HCT116 (cell line): ENCODE measurements at regions not wholly inside any gene's neighbourhood (a gene's known extent, or its start where the extent isn't known, plus 50 kb on each side); places are given as distances from the start of the nearest gene placed in this dataset.
A peak's percentile ranks its signal among the peaks of the same experiment; 100 is the strongest.
"Not testable (repeated sequence)": the region's sequence is repeated elsewhere in the genome, so short reads cannot be mapped to it uniquely, and the experiment has no call there.

ENCODE experiments used
- ATAC-seq: fragments of 200-7000 bp; cut with Tn5 transposase; 2 replicates; pipeline ENCODE4 v1.9.1; 2020; ENCODE audit warnings: mild to moderate bottlenecking, moderate library complexity
- BruUV-seq: library from RNA; stranded (reverse); fragments of 400-500 nt; replicated peaks from 2 replicates; lab custom pipeline; 2021; lab: Mats Ljungman, UMichigan
- CTCF ChIA-PET: fragments of 300-600 bp; sonication (Branson Sonifier 250); formaldehyde crosslinking; loops from one replicate; lab custom pipeline; 2021; ENCODE audit warnings: antibody characterized with exemption; lab: Charles Lee
- POLR2A ChIA-PET: fragments of 300-600, 350-600 bp; sonication (Branson Sonifier 250); formaldehyde crosslinking; loops from one replicate; lab custom pipeline; 2021; ENCODE audit warnings: antibody characterized with exemption; lab: Charles Lee
- RAD21 ChIA-PET, 2 experiments: fragments of 300-600 bp; sonication (Branson Sonifier 250); formaldehyde crosslinking; loops; one replicate each; lab custom pipeline; 2023; ENCODE audit warnings: low total read pairs in 2 of 2; ENCODE audit not compliant: uncharacterized antibody in 2 of 2, unreplicated experiment in 2 of 2, low non-redundant PET in 1 of 2; lab: Charles Lee
- DNase-seq: peaks from one replicate; pipeline ENCODE4 v3.0.0-alpha.2; 2010; ENCODE audit warnings: low read depth, low spot score
- H2AFZ ChIP-seq: fragments of 200-600 bp; shearing (Covaris generic), sonication (generic); 2 replicates; pipeline ENCODE4 v1.6.1; 2017; ENCODE audit warnings: low read depth, mixed run types, mixed read lengths, antibody characterized with exemption, low read length; ENCODE audit not compliant: poor library complexity, severe bottlenecking
- H3K27ac ChIP-seq: 2 replicates; pipeline ENCODE4 v1.5.1; 2012; ENCODE audit warnings: low read depth, low read length
- H3K27me3 ChIP-seq: fragments of 200-600 bp; sonication (generic); 2 replicates; pipeline ENCODE4 v1.6.1; 2016; ENCODE audit warnings: mixed run types, low read length, mixed read lengths; ENCODE audit not compliant: insufficient read depth
- H3K36me3 ChIP-seq, 2 experiments: fragments of 200-500 bp in 1 of 2; fragments of 200-600 bp in 1 of 2; sonication (Bioruptor generic) in 1 of 2; sonication (generic) in 1 of 2; 2 replicates each; pipeline versions ENCODE4 v1.5.1 to v1.6.1; 2014 to 2016; ENCODE audit warnings: low read length in 2 of 2, inconsistent platforms in 1 of 2, mixed read lengths in 1 of 2, mixed run types in 1 of 2; ENCODE audit not compliant: insufficient read depth in 2 of 2, control insufficient read depth in 1 of 2
- H3K4me1 ChIP-seq, 2 experiments: fragments of 200-600 bp in 1 of 2; sonication (generic) in 1 of 2; 2 replicates each; pipeline versions ENCODE4 v1.5.1 to v1.6.1; 2012 to 2017; ENCODE audit warnings: low read length in 2 of 2, inconsistent platforms in 1 of 2, mild to moderate bottlenecking in 1 of 2, mixed read lengths in 1 of 2, mixed run types in 1 of 2, moderate library complexity in 1 of 2; ENCODE audit not compliant: insufficient read depth in 2 of 2, control insufficient read depth in 1 of 2
- H3K4me2 ChIP-seq: fragments of 200-600 bp; sonication (generic); 2 replicates; pipeline ENCODE4 v1.6.1; 2017; ENCODE audit warnings: mixed run types, low read length, mixed read lengths
- H3K4me3 ChIP-seq, 2 experiments: fragments of 200-600 bp in 1 of 2; sonication (generic) in 1 of 2; replicated peaks in 1 of 2; 2 replicates each; pipeline ENCODE4 v1.5.1; 2011 to 2016; ENCODE audit warnings: low read length in 2 of 2, control low read depth in 1 of 2, low read depth in 1 of 2, mild to moderate bottlenecking in 1 of 2, mixed read lengths in 1 of 2, mixed run types in 1 of 2
- H3K79me2 ChIP-seq: fragments of 200-600 bp; sonication (generic); 2 replicates; pipeline ENCODE4 v1.6.1; 2017; ENCODE audit warnings: mild to moderate bottlenecking, mixed run types, low read length, moderate library complexity, mixed read lengths; ENCODE audit not compliant: insufficient read depth
- H3K9ac ChIP-seq: fragments of 200-600 bp; sonication (generic); 2 replicates; pipeline ENCODE4 v1.6.1; 2016; ENCODE audit warnings: low read length, mixed read lengths
- H3K9me2 ChIP-seq: fragments of 200-600 bp; sonication (generic), shearing (Covaris generic); 2 replicates; pipeline ENCODE4 v1.6.1; 2017; ENCODE audit warnings: mixed run types, mild to moderate bottlenecking, moderate library complexity; ENCODE audit not compliant: insufficient read depth
- H3K9me3 ChIP-seq, 2 experiments: fragments of 200-500 bp in 1 of 2; fragments of 200-600 bp in 1 of 2; sonication (Bioruptor generic) in 1 of 2; sonication (generic) in 1 of 2; 2 replicates each; pipeline ENCODE4 v1.6.1; 2014 to 2017; ENCODE audit warnings: low read length in 2 of 2, mixed read lengths in 2 of 2, inconsistent platforms in 1 of 2, low read depth in 1 of 2, mild to moderate bottlenecking in 1 of 2, mixed run types in 1 of 2, moderate library complexity in 1 of 2; ENCODE audit not compliant: control insufficient read depth in 1 of 2, insufficient read depth in 1 of 2
- H4K20me1 ChIP-seq: fragments of 200-600 bp; sonication (generic), shearing (Covaris generic); 2 replicates; pipeline ENCODE4 v1.6.1; 2017; ENCODE audit warnings: mixed run types, mild to moderate bottlenecking, moderate library complexity; ENCODE audit not compliant: insufficient read depth
- intact Hi-C: fragments of 100-400 bp; cut with micrococcal nuclease; formaldehyde crosslinking; loops from 2 replicates; pipeline ENCODE4 v1.10.0; 2022

DNA sequence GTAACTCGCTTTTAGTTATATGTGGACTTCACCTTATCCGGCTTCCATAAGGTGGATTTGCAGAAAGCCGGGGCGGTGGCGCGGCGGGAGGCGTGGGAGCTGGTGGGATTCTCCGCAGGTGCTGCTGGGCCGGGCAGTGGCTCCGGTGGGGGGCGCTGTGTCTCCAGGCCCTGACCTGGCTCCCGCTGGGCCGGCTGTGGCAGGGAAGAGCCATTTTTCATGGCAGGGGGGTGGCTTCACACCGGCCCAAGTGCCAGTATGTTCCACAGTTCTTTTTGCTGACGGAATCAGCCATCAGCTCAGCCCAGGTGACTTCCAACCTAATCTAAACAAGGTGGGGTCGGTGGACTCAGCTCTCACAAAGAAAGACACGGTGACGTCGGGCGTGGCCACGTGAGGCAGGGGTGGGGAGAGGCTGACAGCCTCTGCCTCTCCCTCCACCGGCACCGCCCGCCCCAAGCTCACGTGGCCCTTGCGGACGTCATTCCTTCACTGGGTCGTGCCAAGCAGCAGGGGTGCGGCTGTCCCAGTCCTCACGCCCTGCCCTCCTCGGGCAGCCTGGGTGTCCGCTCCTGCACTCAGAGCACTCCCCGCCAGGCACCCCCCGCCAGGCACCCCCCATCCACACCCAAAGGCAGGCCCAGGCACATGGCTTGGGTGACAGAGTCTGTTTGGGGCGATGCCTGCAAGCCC is 4429.9 kb upstream of the TPTE start:
- peak; percentile 93 for ATAC-seq
- H3K4me3 ChIP-seq, DNase-seq, H3K9ac ChIP-seq, H2AFZ ChIP-seq, CTCF ChIA-PET, H3K27me3 ChIP-seq, H3K27ac ChIP-seq, H4K20me1 ChIP-seq, H3K36me3 ChIP-seq, H3K4me2 ChIP-seq, H3K9me2 ChIP-seq, intact Hi-C loops, POLR2A ChIA-PET, H3K4me1 ChIP-seq, RAD21 ChIA-PET, BruUV-seq, H3K79me2 ChIP-seq, H3K9me3 ChIP-seq: not testable (repeated sequence)

DNA sequence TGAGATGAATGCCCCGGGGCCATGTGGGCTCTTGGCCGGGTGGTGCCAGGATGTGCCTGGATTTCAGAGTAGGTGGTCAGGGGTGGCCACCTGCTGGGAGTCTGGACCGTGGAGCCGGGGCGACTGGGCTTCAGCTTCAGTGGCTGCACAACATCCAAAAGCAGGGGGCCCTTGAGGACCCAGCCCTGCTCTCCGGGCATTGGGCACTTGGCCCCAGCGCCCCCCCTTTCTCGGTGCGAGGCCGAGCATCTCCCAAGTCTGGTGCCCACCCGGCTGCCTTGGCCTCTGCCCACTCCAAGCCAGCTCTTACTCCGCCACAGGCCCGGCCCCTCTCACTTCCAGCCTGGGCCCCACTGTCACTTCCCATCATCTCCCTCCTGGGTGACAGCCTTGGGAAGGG is 4429.0 kb upstream of the TPTE start:
- H2AFZ ChIP-seq, H3K36me3 ChIP-seq, H3K4me1 ChIP-seq, H3K9me3 ChIP-seq, DNase-seq, H3K9ac ChIP-seq, H3K4me3 ChIP-seq, ATAC-seq, POLR2A ChIA-PET, H3K27me3 ChIP-seq, CTCF ChIA-PET, intact Hi-C loops, BruUV-seq, H3K9me2 ChIP-seq, H3K4me2 ChIP-seq, H3K79me2 ChIP-seq, RAD21 ChIA-PET, H4K20me1 ChIP-seq, H3K27ac ChIP-seq: not testable (repeated sequence)

DNA sequence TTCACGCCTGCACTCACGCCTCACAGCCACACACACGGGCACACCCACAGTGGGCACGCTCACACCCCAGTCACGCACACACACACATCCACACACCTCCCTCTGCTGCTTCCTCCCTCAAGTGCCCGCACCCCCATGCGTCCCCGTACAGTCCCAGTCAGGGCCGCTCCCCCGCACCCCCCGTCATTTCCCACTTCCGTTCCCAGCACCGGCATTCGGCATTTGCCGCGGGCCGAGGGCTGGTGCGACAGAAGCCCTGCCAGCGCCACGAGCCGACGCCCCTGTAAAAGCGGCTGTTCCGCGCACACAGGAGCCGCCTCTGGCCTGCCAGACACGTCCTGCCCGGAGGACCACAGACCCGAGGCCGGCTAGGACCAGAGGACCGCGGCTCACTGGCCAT is 4428.0 kb upstream of the TPTE start:
- RAD21 ChIA-PET, POLR2A ChIA-PET, H3K9me3 ChIP-seq, ATAC-seq, H4K20me1 ChIP-seq, H2AFZ ChIP-seq, H3K4me1 ChIP-seq, H3K4me3 ChIP-seq, H3K36me3 ChIP-seq, H3K79me2 ChIP-seq, intact Hi-C loops, H3K4me2 ChIP-seq, BruUV-seq, H3K27ac ChIP-seq, DNase-seq, H3K27me3 ChIP-seq, H3K9ac ChIP-seq, CTCF ChIA-PET, H3K9me2 ChIP-seq: not testable (repeated sequence)

DNA sequence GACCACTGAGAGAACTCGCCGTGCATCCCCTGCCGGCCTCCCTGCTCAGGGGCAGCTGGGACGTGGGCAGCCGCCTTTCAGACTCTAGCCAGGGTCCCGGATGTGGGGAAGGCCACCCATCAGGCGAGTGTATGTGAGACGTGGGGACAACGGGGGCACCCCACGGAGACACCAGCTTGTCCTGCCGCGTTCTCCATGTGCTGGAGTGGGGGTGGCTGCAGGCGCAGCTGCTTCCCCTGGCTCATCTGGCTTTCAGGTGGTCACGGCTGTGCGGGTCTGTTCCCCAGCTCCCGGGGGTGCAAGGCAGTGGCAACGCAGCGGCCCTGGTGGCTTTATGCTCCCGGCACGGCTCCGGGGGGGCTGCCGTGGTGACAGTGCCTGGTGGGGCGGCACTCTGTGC is 4427.5 kb upstream of the TPTE start:
- H3K4me2 ChIP-seq, H3K79me2 ChIP-seq, ATAC-seq, H3K9ac ChIP-seq, H3K27me3 ChIP-seq, H3K9me2 ChIP-seq, H3K36me3 ChIP-seq, H4K20me1 ChIP-seq, RAD21 ChIA-PET, H3K27ac ChIP-seq, H2AFZ ChIP-seq, POLR2A ChIA-PET, CTCF ChIA-PET, DNase-seq, H3K4me3 ChIP-seq, BruUV-seq, intact Hi-C loops, H3K4me1 ChIP-seq, H3K9me3 ChIP-seq: not testable (repeated sequence)
